Epithelial cell of proximal tubule (primary cell): ENCODE measurements at regions not wholly inside any gene's neighbourhood (a gene's known extent, or its start where the extent isn't known, plus 50 kb on each side); places are given as distances from the start of the nearest gene placed in this dataset.

ENCODE experiments used
- DNase-seq: peaks from one replicate; pipeline ENCODE4 v3.0.0-alpha.2; 2011; ENCODE audit warnings: low read depth
- H3K4me3 ChIP-seq: 2 replicates; pipeline ENCODE4 v1.5.1; 2011; ENCODE audit warnings: low read depth, mild to moderate bottlenecking, low read length
- CTCF ChIP-seq: conservative IDR thresholded peaks from 2 replicates; pipeline ENCODE4 v1.5.1; 2012; ENCODE audit warnings: low read depth, mild to moderate bottlenecking, low read length

- no peak for TF ChIP-seq CTCF
- no peak for DNase-seq
Measured at GRCh38 chr14:101473045-101473729, 88.1 kb upstream of the DIO3 start.

GRCh38 chr14:101473795-101474562 is 87.3 kb upstream of the DIO3 start:
- TF ChIP-seq CTCF = no peak
- no peak for DNase-seq
- no peak overlapping the region for H3K4me3 ChIP-seq

More at GRCh38 chr14:101473045-101473729, 88.1 kb upstream of the DIO3 start:
- H3K4me3 ChIP-seq = no peak overlapping the region

- TF ChIP-seq CTCF = no peak
- no peak for DNase-seq
- H3K4me3 ChIP-seq = no peak overlapping the region
Measured at GRCh38 chr14:101474563-101475455, 86.5 kb upstream of the DIO3 start.

DNA sequence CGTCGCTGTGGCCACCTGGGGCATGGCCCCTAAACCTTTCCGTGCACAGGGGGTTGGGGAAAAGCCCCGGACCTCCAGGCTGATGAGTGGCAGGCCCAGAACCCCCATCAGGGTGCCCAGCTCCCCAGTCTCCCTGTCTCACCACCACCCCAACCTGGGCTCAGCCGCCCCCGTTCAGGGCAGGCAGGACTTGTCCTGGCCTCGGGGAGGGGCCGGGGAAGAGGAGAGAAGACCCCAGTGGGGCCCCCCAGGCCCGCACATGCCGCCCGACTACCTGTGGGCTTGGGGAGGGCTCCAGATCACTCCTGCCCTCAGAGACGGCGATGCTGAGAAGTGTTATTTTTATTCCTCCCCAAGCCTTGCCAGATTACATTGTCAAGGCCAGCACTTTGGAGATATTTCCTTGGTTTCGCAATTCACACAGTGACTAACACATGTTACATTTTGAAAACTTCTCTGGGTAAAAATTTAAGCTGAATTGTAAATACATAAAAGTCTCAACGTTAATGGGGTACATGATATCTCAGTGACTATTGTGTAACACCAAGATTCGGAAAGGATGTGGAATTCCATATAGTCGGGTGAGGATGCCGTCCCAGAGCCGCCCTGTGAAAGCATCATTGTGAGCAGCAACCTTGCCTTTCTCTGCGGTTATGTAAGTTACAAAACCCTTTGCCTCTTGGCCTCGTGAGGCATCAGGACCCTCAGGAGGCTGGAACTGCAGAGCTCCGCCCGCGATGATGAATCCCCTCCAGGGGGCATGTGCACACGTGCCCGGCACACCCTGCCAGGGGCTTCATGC is 85.6 kb upstream of the DIO3 start:
- no peak for TF ChIP-seq CTCF
- H3K4me3 ChIP-seq = no peak overlapping the region
- DNase-seq = peak; percentile 7

DNA sequence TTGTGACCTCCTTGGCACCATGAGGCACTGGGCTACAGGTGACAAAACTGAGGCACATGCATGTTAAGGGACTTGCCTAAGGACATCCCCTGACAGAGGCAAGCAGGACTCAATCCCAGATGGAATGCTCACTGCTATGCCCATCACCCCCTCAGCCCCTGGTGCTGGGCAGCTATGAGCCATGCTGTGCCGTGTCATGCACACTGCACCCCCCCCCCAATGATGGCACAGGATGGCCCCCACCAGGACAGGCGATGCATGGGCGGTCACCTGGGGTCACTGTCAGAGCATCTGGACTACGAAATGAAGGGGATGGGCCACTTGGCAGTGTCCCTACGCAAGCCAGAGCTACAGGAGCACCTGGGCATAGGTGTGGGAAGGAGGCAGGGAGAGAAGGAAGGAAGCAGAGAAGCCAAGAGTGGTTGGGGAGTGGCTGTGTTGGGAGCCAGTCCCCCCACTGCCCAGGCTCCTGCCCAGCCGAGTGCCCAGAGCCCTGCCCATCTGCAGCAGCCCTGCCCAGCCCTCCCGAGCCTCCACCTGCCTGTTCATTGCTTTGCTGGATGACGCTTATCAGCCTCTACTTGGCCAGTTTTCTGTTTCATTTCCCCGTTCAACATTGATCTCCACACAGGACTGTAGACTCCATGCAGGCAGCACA is 84.9 kb upstream of the DIO3 start:
- no peak for DNase-seq
- no peak overlapping the region for H3K4me3 ChIP-seq
- TF ChIP-seq CTCF = no peak
